PC-3 (cell line): ENCODE measurements at regions not wholly inside any gene's neighbourhood (a gene's known extent, or its start where the extent isn't known, plus 50 kb on each side); places are given as distances from the start of the nearest gene placed in this dataset.

Experiments used
- ATAC-seq: fragments of 200-7000 bp; cut with Tn5 transposase; 2 replicates; pipeline ENCODE4 v1.9.1; 2020; ENCODE audit warnings: mild to moderate bottlenecking, moderate library complexity
- BruUV-seq: library from RNA; stranded (reverse); fragments of 400-500 nt; replicated peaks from 2 replicates; lab custom pipeline; 2021; lab: Mats Ljungman, UMichigan
- CTCF ChIA-PET: fragments of 300-600 bp; sonication (Branson Sonifier 250); formaldehyde crosslinking; loops from one replicate; lab custom pipeline; 2022; ENCODE audit warnings: antibody characterized with exemption; lab: Charles Lee
- POLR2A ChIA-PET: fragments of 300-600 bp; sonication (Branson Sonifier 250); formaldehyde crosslinking; loops from one replicate; lab custom pipeline; 2022; ENCODE audit warnings: antibody characterized with exemption; ENCODE audit not compliant: unreplicated experiment; lab: Charles Lee
- DNase-seq: peaks from one replicate; pipeline ENCODE4 v3.0.0-alpha.2; 2015
- H2AFZ ChIP-seq: fragments of 300-600 bp; sonication (generic); 2 replicates; pipeline ENCODE4 v1.6.0; 2016; ENCODE audit warnings: antibody characterized with exemption, low read length
- H3F3A ChIP-seq: fragments of 300-600 bp; sonication (generic); one replicate; pipeline ENCODE4 v1.6.0; 2017; ENCODE audit warnings: antibody characterized with exemption, low read length, control low read depth, mild to moderate bottlenecking; ENCODE audit not compliant: unreplicated experiment
- H3K27ac ChIP-seq: fragments of 300-600 bp; sonication (generic); 2 replicates; pipeline ENCODE4 v1.5.1; 2016; ENCODE audit warnings: mild to moderate bottlenecking, low read length
- H3K27me3 ChIP-seq: fragments of 300-600 bp; sonication (generic); 2 replicates; pipeline ENCODE4 v1.6.1; 2016; ENCODE audit warnings: low read length, mixed read lengths
- H3K36me3 ChIP-seq: fragments of 300-600 bp; sonication (generic); 2 replicates; pipeline ENCODE4 v1.6.1; 2016; ENCODE audit warnings: low read depth, mixed run types, low read length, mixed read lengths
- H3K4me1 ChIP-seq: fragments of 300-600 bp; sonication (generic); 2 replicates; pipeline ENCODE4 v1.5.1; 2016; ENCODE audit warnings: low read length; ENCODE audit not compliant: insufficient read depth
- H3K4me2 ChIP-seq: fragments of 300-600 bp; sonication (generic); 2 replicates; pipeline ENCODE4 v1.6.0; 2016; ENCODE audit warnings: low read length
- H3K4me3 ChIP-seq: fragments of 300-600 bp; sonication (generic); 2 replicates; pipeline ENCODE4 v1.5.1; 2016; ENCODE audit warnings: mild to moderate bottlenecking, low read length, mixed read lengths
- H3K79me2 ChIP-seq: fragments of 300-600 bp; sonication (generic); 2 replicates; pipeline ENCODE4 v1.6.1; 2017; ENCODE audit warnings: low read length, mixed read lengths
- H3K9ac ChIP-seq: fragments of 300-600 bp; sonication (generic); 2 replicates; pipeline ENCODE4 v1.6.0; 2016; ENCODE audit warnings: mild to moderate bottlenecking, low read length
- H3K9me2 ChIP-seq: fragments of 300-600 bp; sonication (generic); replicated peaks from 2 replicates; pipeline ENCODE4 v1.6.1; 2016; ENCODE audit warnings: mixed run types, low read length, mixed read lengths
- H3K9me3 ChIP-seq: fragments of 300-600 bp; sonication (generic); 2 replicates; pipeline ENCODE4 v1.6.1; 2016; ENCODE audit warnings: low read length, mixed read lengths
- H4K20me1 ChIP-seq: fragments of 300-600 bp; sonication (generic); 2 replicates; pipeline ENCODE4 v1.6.1; 2016; ENCODE audit warnings: low read length, mixed read lengths
- CTCF ChIP-seq: fragments of 300-600 bp; sonication (generic); conservative IDR thresholded peaks from 2 replicates; pipeline ENCODE4 v1.5.1; 2017; ENCODE audit warnings: antibody characterized with exemption, low read depth, mild to moderate bottlenecking, low read length
- EZH2 ChIP-seq: fragments of 300-600 bp; sonication (generic); IDR thresholded peaks from one replicate; pipeline ENCODE4 v1.6.1; 2017; ENCODE audit warnings: antibody characterized with exemption, mild to moderate bottlenecking, low read length; ENCODE audit not compliant: unreplicated experiment
- EZH2phosphoT487 ChIP-seq: fragments of 300-600 bp; sonication (generic); IDR thresholded peaks from 2 replicates; pipeline ENCODE4 v1.6.1; 2018; ENCODE audit warnings: mild to moderate bottlenecking, antibody characterized with exemption, low read length, borderline replicate concordance
- intact Hi-C: fragments of 100-400 bp; cut with micrococcal nuclease; formaldehyde crosslinking; loops from 2 replicates; pipeline ENCODE4 v1.9.0; 2023

GRCh38 chr10:101290431-101290830, 61.2 kb upstream of the LBX1 start:
- Histone ChIP-seq H3K27me3 (no peaks in the 10 kb centered on the region), H3K9ac (no peak overlapping the region), H3K79me2 (no peaks in the 10 kb centered on the region), H2AFZ (no peak overlapping the region), H3K9me3 (no peaks in the 10 kb centered on the region), H3K36me3 (no peaks in the 10 kb centered on the region), H3K27ac (no peak overlapping the region), H3K4me2 (no peak overlapping the region), H3K4me1 (no peaks in the 10 kb centered on the region), H3K9me2 (no peaks in the 10 kb centered on the region), H3F3A (no peaks in the 10 kb centered on the region), H3K4me3 (no peak overlapping the region), H4K20me1 (no peaks in the 10 kb centered on the region)
- intact Hi-C loops, result loop anchor here (5.0 kb wide), 1 partner anchor 78 kb away; no protein-coding TSS in a partner anchor
- TF ChIP-seq EZH2phosphoT487, result no peak
- no peak for TF ChIP-seq CTCF
- no peak for TF ChIP-seq EZH2
- CTCF ChIA-PET, result no interaction called here
- POLR2A ChIA-PET, result no interaction called here
- no TSS peak for BruUV-seq
- ATAC-seq, result no peak
- no peak for DNase-seq

DNA sequence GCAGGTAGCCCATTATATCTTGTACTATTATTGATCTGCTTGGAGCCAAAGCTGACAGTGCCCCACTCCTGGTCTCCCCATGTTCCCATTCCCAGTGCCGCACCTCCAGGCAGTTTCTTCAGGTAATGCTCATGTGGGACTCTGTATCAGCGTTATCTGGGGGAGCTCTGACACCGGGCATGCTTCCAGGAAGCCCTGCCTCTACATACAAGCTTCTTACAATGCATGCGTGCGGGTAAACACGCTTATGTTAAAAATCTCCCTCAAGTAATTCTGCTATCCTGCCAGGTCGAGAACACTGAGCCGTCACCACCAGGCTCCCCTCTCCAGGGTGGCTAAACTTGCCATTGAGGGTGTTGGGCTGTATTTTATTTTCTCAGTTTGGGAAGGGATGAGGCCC, 61.6 kb upstream of the LBX1 start:
- H3K9ac ChIP-seq, result no peak overlapping the region
- no peaks in the 10 kb centered on the region for H3K4me1 ChIP-seq
- no peak overlapping the region for H3K4me3 ChIP-seq
- no peaks in the 10 kb centered on the region for H3K27me3 ChIP-seq
- POLR2A ChIA-PET, result no interaction called here
- TF ChIP-seq EZH2phosphoT487 (no peak), EZH2 (no peak), CTCF (no peak)
- ATAC-seq, result no peak
- intact Hi-C loops, result loop anchor here (1.0 to 5.0 kb wide), 2 partner anchors 19 to 79 kb away; no protein-coding TSS in a partner anchor
- no TSS peak for BruUV-seq
- no peaks in the 10 kb centered on the region for H3F3A ChIP-seq
- DNase-seq, result no peak
- no peaks in the 10 kb centered on the region for H3K79me2 ChIP-seq
- H3K36me3 ChIP-seq, result no peaks in the 10 kb centered on the region
- no peaks in the 10 kb centered on the region for H3K9me3 ChIP-seq
- H4K20me1 ChIP-seq, result no peaks in the 10 kb centered on the region
- CTCF ChIA-PET, result no interaction called here
- no peak overlapping the region for H2AFZ ChIP-seq
- H3K9me2 ChIP-seq, result no peaks in the 10 kb centered on the region
- no peak overlapping the region for H3K4me2 ChIP-seq
- no peak overlapping the region for H3K27ac ChIP-seq

- H3K9me3 ChIP-seq, result no peaks in the 10 kb centered on the region
- DNase-seq (peak; percentile 19), ATAC-seq (peak; percentile 59)
- no peaks in the 10 kb centered on the region for H3K79me2 ChIP-seq
- TF ChIP-seq EZH2phosphoT487, result no peak
- TF ChIP-seq CTCF, result peak; percentile 52
- peak overlapping the region; percentile 91 for H3K4me2 ChIP-seq
- H3K9me2 ChIP-seq, result no peaks in the 10 kb centered on the region
- H4K20me1 ChIP-seq, result no peaks in the 10 kb centered on the region
- BruUV-seq, result no TSS peak
- no peaks in the 10 kb centered on the region for H3K4me1 ChIP-seq
- peak overlapping the region; percentile 69 for H3K4me3 ChIP-seq
- H3K9ac ChIP-seq, result no peak overlapping the region
- H3K27me3 ChIP-seq, result no peaks in the 10 kb centered on the region
- ChIA-PET POLR2A (no interaction called here), CTCF (interaction anchor here (0.6 to 2.1 kb wide), 6 partner anchors 78 to 279 kb away, joined by 3 to 11 read pairs (median 4); no protein-coding TSS in a partner anchor)
- H2AFZ ChIP-seq, result peak overlapping the region; percentile 78
- intact Hi-C loops, result loop anchor here (1.0 to 5.0 kb wide), 2 partner anchors 19 to 79 kb away; no protein-coding TSS in a partner anchor
- H3F3A ChIP-seq, result no peaks in the 10 kb centered on the region
- H3K27ac ChIP-seq, result no peak overlapping the region
- no peaks in the 10 kb centered on the region for H3K36me3 ChIP-seq
Observed at GRCh38 chr10:101291331-101292193, 62.3 kb upstream of the LBX1 start.
